Glutamatergic neuron (in vitro differentiated cells): ENCODE measurements at regions not wholly inside any gene's neighbourhood (a gene's known extent, or its start where the extent isn't known, plus 50 kb on each side); places are given as distances from the start of the nearest gene placed in this dataset.

ENCODE experiments used
- DNase-seq: peaks from one replicate; pipeline ENCODE4 v3.0.0; 2022
- H3K27ac Mint-ChIP-seq: one replicate; pipeline ENCODE4 v1.8.0; 2020; ENCODE audit warnings: mild to moderate bottlenecking, mixed read lengths, inconsistent platforms; ENCODE audit not compliant: unreplicated experiment
- H3K27me3 Mint-ChIP-seq: one replicate; pipeline ENCODE4 v1.8.0; 2020; ENCODE audit warnings: mild to moderate bottlenecking, moderate library complexity, mixed read lengths, inconsistent platforms; ENCODE audit not compliant: unreplicated experiment
- H3K36me3 Mint-ChIP-seq: one replicate; pipeline ENCODE4 v1.8.0; 2020; ENCODE audit warnings: mild to moderate bottlenecking, mixed read lengths, inconsistent platforms; ENCODE audit not compliant: unreplicated experiment
- H3K4me1 Mint-ChIP-seq: one replicate; pipeline ENCODE4 v1.8.0; 2020; ENCODE audit warnings: mild to moderate bottlenecking, low read depth, mixed read lengths, inconsistent platforms; ENCODE audit not compliant: unreplicated experiment
- H3K4me3 Mint-ChIP-seq: one replicate; pipeline ENCODE4 v1.8.0; 2020; ENCODE audit warnings: mild to moderate bottlenecking, mixed read lengths, inconsistent platforms; ENCODE audit not compliant: unreplicated experiment
- H3K9me3 Mint-ChIP-seq: one replicate; pipeline ENCODE4 v1.8.0; 2020; ENCODE audit warnings: mild to moderate bottlenecking, moderate library complexity, mixed read lengths, inconsistent platforms; ENCODE audit not compliant: unreplicated experiment
- CTCF ChIP-seq: fragments of 200-600 bp; sonication (generic); IDR thresholded peaks from one replicate; pipeline ENCODE4 v1.5.0; 2021; ENCODE audit not compliant: partially characterized antibody, unreplicated experiment

- Mint-ChIP-seq H3K4me1 (peaks cover 5% of the 10 kb centered on the region), H3K27ac (peak overlapping the region; percentile 2), H3K27me3 (peaks cover 5% of the 10 kb centered on the region), H3K36me3 (peaks cover 6% of the 10 kb centered on the region), H3K9me3 (peaks cover 2% of the 10 kb centered on the region), H3K4me3 (no peak overlapping the region)
- TF ChIP-seq CTCF: no peak
- no peak for DNase-seq
Measured at GRCh38 chr18:9009703-9010488, 92.6 kb upstream of the NDUFV2 start.

DNA sequence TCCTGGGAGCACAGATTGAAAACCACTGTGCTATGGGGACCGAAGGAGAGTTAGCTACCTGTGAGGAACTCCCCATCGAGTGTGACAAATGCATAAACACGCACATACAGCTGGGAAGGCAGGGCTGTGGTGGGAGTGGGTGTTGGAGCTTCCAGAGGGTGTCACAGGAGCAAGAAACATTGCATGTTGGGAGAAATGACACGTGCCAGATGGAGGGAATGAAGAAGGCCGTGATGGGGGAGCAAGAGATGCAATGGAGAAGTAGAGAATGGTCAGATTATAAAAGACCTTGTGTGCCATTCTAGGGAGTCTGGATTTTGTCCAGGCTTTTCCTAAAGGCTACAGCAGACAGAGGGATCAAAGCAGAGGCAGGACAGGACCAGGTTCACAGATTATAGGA, 91.1 kb upstream of the NDUFV2 start:
- peaks cover 5% of the 10 kb centered on the region for H3K4me1 Mint-ChIP-seq

DNA sequence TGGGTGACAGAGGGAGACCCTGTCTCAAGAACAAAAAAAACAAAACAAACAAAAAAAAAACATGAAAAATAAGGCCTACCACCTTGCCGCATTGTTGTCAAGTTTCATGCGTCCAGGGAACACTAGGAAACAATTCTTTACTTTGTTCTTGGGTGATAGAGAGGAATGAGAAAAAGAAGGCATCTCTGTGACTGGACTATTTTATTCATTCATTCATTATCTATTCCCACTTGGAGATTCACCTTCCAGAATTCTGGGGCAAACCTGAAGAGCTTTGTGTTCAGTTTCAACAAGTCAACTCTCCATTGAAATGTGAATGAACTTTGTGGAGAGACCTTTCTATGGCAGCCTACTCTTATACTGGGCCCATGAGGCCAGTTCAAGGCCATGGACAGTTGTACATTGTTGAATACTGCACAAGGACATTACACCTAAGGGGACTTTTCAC, 88.5 kb upstream of the NDUFV2 start:
- no peak for TF ChIP-seq CTCF
- Mint-ChIP-seq H3K4me1 (peaks cover 13% of the 10 kb centered on the region), H3K27ac (no peak overlapping the region), H3K4me3 (no peak overlapping the region), H3K27me3 (peaks cover 5% of the 10 kb centered on the region), H3K36me3 (peaks cover 6% of the 10 kb centered on the region), H3K9me3 (peaks cover 2% of the 10 kb centered on the region)
- no peak for DNase-seq

More for the DNA sequence above, 91.1 kb upstream of the NDUFV2 start:
- Mint-ChIP-seq H3K27me3 (peaks cover 5% of the 10 kb centered on the region), H3K4me3 (no peak overlapping the region), H3K36me3 (peaks cover 6% of the 10 kb centered on the region), H3K9me3 (peaks cover 2% of the 10 kb centered on the region), H3K27ac (no peak overlapping the region)
- TF ChIP-seq CTCF: no peak
- DNase-seq: no peak

DNA sequence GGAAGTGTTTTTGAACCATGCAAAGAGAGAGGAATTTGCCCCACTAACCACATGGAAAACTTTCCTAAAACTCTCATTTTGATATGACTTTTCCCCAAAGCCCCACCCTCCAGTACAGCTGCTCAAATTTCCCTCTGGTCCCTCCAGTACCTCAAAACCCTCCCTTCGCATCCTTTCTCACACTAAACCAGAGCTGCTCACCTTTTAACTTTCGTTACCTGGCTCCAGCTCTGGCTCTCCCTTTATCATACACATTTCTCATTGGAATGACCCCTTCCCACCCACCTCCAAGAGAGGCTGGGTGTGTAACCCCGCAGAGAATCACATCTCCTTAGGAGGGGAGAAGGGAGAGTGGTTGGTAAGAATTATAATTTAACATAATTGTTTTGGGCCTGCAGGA, 86.8 kb upstream of the NDUFV2 start:
- peaks cover 6% of the 10 kb centered on the region for H3K36me3 Mint-ChIP-seq
- no peak for DNase-seq
- peaks cover 2% of the 10 kb centered on the region for H3K9me3 Mint-ChIP-seq
- H3K4me3 Mint-ChIP-seq: no peak overlapping the region
- no peak overlapping the region for H3K27ac Mint-ChIP-seq
- TF ChIP-seq CTCF: no peak
- peaks cover 3% of the 10 kb centered on the region for H3K27me3 Mint-ChIP-seq
- H3K4me1 Mint-ChIP-seq: peaks cover 8% of the 10 kb centered on the region

GRCh38 chr18:9016633-9017166, 85.8 kb upstream of the NDUFV2 start:
- H3K4me1 Mint-ChIP-seq: peaks cover 8% of the 10 kb centered on the region
- H3K4me3 Mint-ChIP-seq: no peak overlapping the region
- peaks cover 6% of the 10 kb centered on the region for H3K36me3 Mint-ChIP-seq
- H3K27me3 Mint-ChIP-seq: peaks cover 3% of the 10 kb centered on the region
- H3K27ac Mint-ChIP-seq: peak overlapping the region; percentile 64
- TF ChIP-seq CTCF: no peak
- DNase-seq: no peak
- H3K9me3 Mint-ChIP-seq: peaks cover 2% of the 10 kb centered on the region
